Natural killer cell (primary cell): ENCODE measurements at regions not wholly inside any gene's neighbourhood (a gene's known extent, or its start where the extent isn't known, plus 50 kb on each side); places are given as distances from the start of the nearest gene placed in this dataset.

Experiments used
- ATAC-seq, 3 donors: fragments of 150-1000 bp in 2 of 3; fragments of 200-7000 bp in 1 of 3; cut with Tn5 transposase; 1 replicate in 1 of 3; 2 replicates in 2 of 3; pipeline ENCODE4 v1.10.0; 2021; ENCODE audit warnings: mild to moderate bottlenecking in 2 of 3, moderate library complexity in 2 of 3
- DNase-seq, 2 donors: peaks; one replicate each; pipeline versions ENCODE4 v3.0.0 to v3.0.0-alpha.2; 2013 to 2021; ENCODE audit warnings: mixed read lengths in 1 of 2
- H3K27ac ChIP-seq: one replicate; pipeline ENCODE4 v1.5.1; 2013; ENCODE audit warnings: mild to moderate bottlenecking, low read length
- H3K27me3 ChIP-seq: one replicate; pipeline ENCODE4 v1.6.1; 2013; ENCODE audit warnings: low read length; ENCODE audit not compliant: control insufficient read depth, insufficient read depth
- H3K36me3 ChIP-seq: one replicate; pipeline ENCODE4 v1.6.1; 2013; ENCODE audit warnings: low read length; ENCODE audit not compliant: control insufficient read depth, insufficient read depth
- H3K4me1 ChIP-seq: one replicate; pipeline ENCODE4 v1.6.1; 2013; ENCODE audit warnings: low read length; ENCODE audit not compliant: control insufficient read depth, insufficient read depth
- H3K4me3 ChIP-seq: one replicate; pipeline ENCODE4 v1.5.1; 2013; ENCODE audit warnings: low read length
- H3K9me3 ChIP-seq: one replicate; pipeline ENCODE4 v1.6.1; 2013; ENCODE audit warnings: low read length; ENCODE audit not compliant: control insufficient read depth, insufficient read depth
- H3K27ac Mint-ChIP-seq, 2 donors: one replicate each; pipeline ENCODE4 v1.8.0; 2022; ENCODE audit warnings: mild to moderate bottlenecking in 2 of 2, mixed read lengths in 2 of 2, moderate library complexity in 1 of 2
- H3K27me3 Mint-ChIP-seq, 2 donors: one replicate each; pipeline ENCODE4 v1.8.0; 2022; ENCODE audit warnings: low read depth in 2 of 2, mixed read lengths in 2 of 2
- H3K36me3 Mint-ChIP-seq: one replicate; pipeline ENCODE4 v1.8.0; 2022; ENCODE audit warnings: mixed read lengths
- H3K4me1 Mint-ChIP-seq, 2 donors: one replicate each; pipeline ENCODE4 v1.8.0; 2022; ENCODE audit warnings: mixed read lengths in 2 of 2
- H3K4me3 Mint-ChIP-seq: one replicate; pipeline ENCODE4 v1.8.0; 2022; ENCODE audit warnings: mild to moderate bottlenecking, moderate library complexity, mixed read lengths
- H3K9me3 Mint-ChIP-seq, 2 donors: one replicate each; pipeline ENCODE4 v1.8.0; 2022; ENCODE audit warnings: mixed read lengths in 2 of 2
- WGBS: methylation state at CpG from one replicate; pipeline ENCODE4 v1.1.7; 2013; ENCODE audit warnings: missing lambda C conversion rate; ENCODE audit not compliant: insufficient coverage; 5-methylcytosine and 5-hydroxymethylcytosine counted together
- intact Hi-C: fragments of 100-400 bp; cut with micrococcal nuclease; formaldehyde crosslinking; loops from one replicate; pipeline ENCODE4 v1.14.2; 2022
- TF ChIP-seq, protein P1 (sequence below): fragments of 200-600 bp; IDR thresholded peaks from one replicate; pipeline ENCODE4 v1.8.0; 2022; ENCODE audit warnings: antibody characterized with exemption

GRCh38 chr21:15932726-15933125 is 202.9 kb downstream of the USP25 start:
- Histone ChIP-seq H3K4me3 (no peak overlapping the region), H3K36me3 (no peaks in the 10 kb centered on the region), H3K27ac (no peak overlapping the region), H3K4me1 (no peaks in the 10 kb centered on the region), H3K27me3 (no peaks in the 10 kb centered on the region), H3K9me3 (no peaks in the 10 kb centered on the region)
- Mint-ChIP-seq H3K27ac (no peak overlapping the region), H3K4me3 (no peak overlapping the region), H3K9me3 (no peaks in the 10 kb centered on the region), H3K27me3 (peaks cover 2 to 7% of the 10 kb centered on the region in 2 donors), H3K36me3 (no peaks in the 10 kb centered on the region), H3K4me1 (no peaks in the 10 kb centered on the region)
- no peak for ATAC-seq
- intact Hi-C loops, result no loop called here
- WGBS, result 87% methylated on average over 5 of the region's 5 CpGs
- DNase-seq, result no peak
- TF ChIP-seq, protein P1, sequence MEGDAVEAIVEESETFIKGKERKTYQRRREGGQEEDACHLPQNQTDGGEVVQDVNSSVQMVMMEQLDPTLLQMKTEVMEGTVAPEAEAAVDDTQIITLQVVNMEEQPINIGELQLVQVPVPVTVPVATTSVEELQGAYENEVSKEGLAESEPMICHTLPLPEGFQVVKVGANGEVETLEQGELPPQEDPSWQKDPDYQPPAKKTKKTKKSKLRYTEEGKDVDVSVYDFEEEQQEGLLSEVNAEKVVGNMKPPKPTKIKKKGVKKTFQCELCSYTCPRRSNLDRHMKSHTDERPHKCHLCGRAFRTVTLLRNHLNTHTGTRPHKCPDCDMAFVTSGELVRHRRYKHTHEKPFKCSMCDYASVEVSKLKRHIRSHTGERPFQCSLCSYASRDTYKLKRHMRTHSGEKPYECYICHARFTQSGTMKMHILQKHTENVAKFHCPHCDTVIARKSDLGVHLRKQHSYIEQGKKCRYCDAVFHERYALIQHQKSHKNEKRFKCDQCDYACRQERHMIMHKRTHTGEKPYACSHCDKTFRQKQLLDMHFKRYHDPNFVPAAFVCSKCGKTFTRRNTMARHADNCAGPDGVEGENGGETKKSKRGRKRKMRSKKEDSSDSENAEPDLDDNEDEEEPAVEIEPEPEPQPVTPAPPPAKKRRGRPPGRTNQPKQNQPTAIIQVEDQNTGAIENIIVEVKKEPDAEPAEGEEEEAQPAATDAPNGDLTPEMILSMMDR, result no peak

DNA sequence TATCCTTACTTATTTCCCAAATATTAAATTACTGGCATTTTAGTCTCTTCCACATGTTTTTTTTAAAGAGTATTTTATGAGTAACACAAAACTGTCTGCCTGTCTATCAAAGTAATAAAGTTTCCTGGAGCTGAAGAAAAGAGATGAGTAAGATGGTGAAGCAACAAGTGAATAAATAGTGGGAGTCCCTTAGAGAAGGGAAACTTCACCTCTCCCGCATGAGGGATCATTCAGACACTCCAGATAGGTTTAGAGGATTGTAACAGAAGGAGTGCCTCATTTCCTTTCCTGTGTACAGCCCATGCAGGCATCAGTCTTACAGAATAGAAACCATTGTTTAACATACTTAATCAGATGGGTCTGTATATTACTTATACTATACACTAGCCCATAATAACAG is 205.7 kb downstream of the USP25 start:
- Histone ChIP-seq H3K27me3 (no peaks in the 10 kb centered on the region), H3K27ac (no peak overlapping the region), H3K9me3 (no peaks in the 10 kb centered on the region), H3K4me3 (no peak overlapping the region), H3K4me1 (no peaks in the 10 kb centered on the region), H3K36me3 (no peaks in the 10 kb centered on the region)
- H3K27ac Mint-ChIP-seq, result no peak overlapping the region
- 73% methylated on average over 1 of the region's 1 CpG for WGBS
- H3K4me3 Mint-ChIP-seq, result no peak overlapping the region
- intact Hi-C loops, result no loop called here
- TF ChIP-seq, protein P1, result no peak
- no peaks in the 10 kb centered on the region for H3K36me3 Mint-ChIP-seq
- H3K27me3 Mint-ChIP-seq, result peaks cover 0 to 7% of the 10 kb centered on the region in 2 donors
- no peaks in the 10 kb centered on the region for H3K9me3 Mint-ChIP-seq
- ATAC-seq, result no peak
- H3K4me1 Mint-ChIP-seq, result no peaks in the 10 kb centered on the region
- DNase-seq, result no peak

GRCh38 chr21:15943009-15943666 is 213.4 kb downstream of the USP25 start:
- Mint-ChIP-seq H3K4me1 (no peaks in the 10 kb centered on the region), H3K36me3 (no peaks in the 10 kb centered on the region), H3K27ac (no peak overlapping the region), H3K4me3 (no peak overlapping the region), H3K9me3 (no peaks in the 10 kb centered on the region), H3K27me3 (no peaks in the 10 kb centered on the region)
- no peaks in the 10 kb centered on the region for H3K9me3 ChIP-seq
- intact Hi-C loops, result no loop called here
- no peaks in the 10 kb centered on the region for H3K27me3 ChIP-seq
- TF ChIP-seq, protein P1, result no peak
- DNase-seq, result no peak
- H3K27ac ChIP-seq, result no peak overlapping the region
- no peak for ATAC-seq
- H3K4me3 ChIP-seq, result no peak overlapping the region
- 93% methylated on average over 4 of the region's 4 CpGs for WGBS
- H3K4me1 ChIP-seq, result no peaks in the 10 kb centered on the region
- no peaks in the 10 kb centered on the region for H3K36me3 ChIP-seq

- 73% methylated on average over 5 of the region's 6 CpGs for WGBS
- Histone ChIP-seq H3K4me1 (no peaks in the 10 kb centered on the region), H3K27me3 (no peaks in the 10 kb centered on the region), H3K27ac (no peak overlapping the region), H3K9me3 (no peaks in the 10 kb centered on the region), H3K36me3 (no peaks in the 10 kb centered on the region), H3K4me3 (no peak overlapping the region)
- intact Hi-C loops, result no loop called here
- Mint-ChIP-seq H3K4me3 (no peak overlapping the region), H3K27ac (no peak overlapping the region), H3K36me3 (no peaks in the 10 kb centered on the region), H3K4me1 (no peaks in the 10 kb centered on the region), H3K9me3 (peaks cover 6 to 9% of the 10 kb centered on the region in 2 donors), H3K27me3 (no peaks in the 10 kb centered on the region)
- TF ChIP-seq, protein P1, result no peak
- no peak for ATAC-seq
- DNase-seq, result no peak
Observed at GRCh38 chr21:15947677-15948076, 217.9 kb downstream of the USP25 start.
